ENCODE measurements at regions not wholly inside any gene's neighbourhood (a gene's known extent, or its start where the extent isn't known, plus 50 kb on each side); places are given as distances from the start of the nearest gene placed in this dataset.
A peak's percentile ranks its signal among the peaks of the same experiment; 100 is the strongest.

GRCh38 chr7:30212701-30213111 lies 71.7 kb upstream of the ZNRF2 start:
- Histone ChIP-seq H3K4me1 (peaks cover 29% of the 10 kb centered on the region), H3K4me2 (peak overlapping the region; percentile 46), H3K36me3 (no peaks in the 10 kb centered on the region), H3K27ac (no peak overlapping the region), H3K4me3 (no peak overlapping the region), H3K9me3 (no peaks in the 10 kb centered on the region), H3K27me3 (no peaks in the 10 kb centered on the region), H3K9ac (no peak overlapping the region), H4K20me1 (no peaks in the 10 kb centered on the region)
- no peak for TF ChIP-seq Cebpa-rat (IDR thresholded peaks at IDR 0.05)

- TF ChIP-seq Cebpa-rat (IDR thresholded peaks at IDR 0.05), result no peak
- Histone ChIP-seq H3K36me3 (no peaks in the 10 kb centered on the region), H3K9me3 (no peaks in the 10 kb centered on the region), H3K4me2 (no peak overlapping the region), H3K9ac (no peak overlapping the region), H3K4me1 (peaks cover 29% of the 10 kb centered on the region), H3K27ac (no peak overlapping the region), H3K4me3 (no peak overlapping the region), H3K27me3 (no peaks in the 10 kb centered on the region), H4K20me1 (no peaks in the 10 kb centered on the region)
Observed at GRCh38 chr7:30213637-30214036, 70.8 kb upstream of the ZNRF2 start.

- Histone ChIP-seq H3K4me3 (no peak overlapping the region), H3K36me3 (no peaks in the 10 kb centered on the region), H3K9me3 (peaks cover 4% of the 10 kb centered on the region; the same call in 1 of the 2 replicates), H3K4me2 (peak overlapping the region; percentile 25; the same call in 1 of the 2 replicates), H3K27me3 (no peaks in the 10 kb centered on the region), H3K4me1 (peaks cover 29% of the 10 kb centered on the region), H3K27ac (no peak overlapping the region), H4K20me1 (no peaks in the 10 kb centered on the region), H3K9ac (no peak overlapping the region)
- TF ChIP-seq Cebpa-rat (IDR thresholded peaks at IDR 0.05), result no peak
Observed at GRCh38 chr7:30214651-30215137, 69.7 kb upstream of the ZNRF2 start.

- H3K4me3 ChIP-seq, result no peak overlapping the region
- no peak for TF ChIP-seq Cebpa-rat (IDR thresholded peaks at IDR 0.05)
- no peak overlapping the region for H3K9ac ChIP-seq
Observed at GRCh38 chr7:30221764-30222163, 62.6 kb upstream of the ZNRF2 start.

GRCh38 chr7:30222515-30223215 lies 61.7 kb upstream of the ZNRF2 start:
- H3K36me3 ChIP-seq, result no peaks in the 10 kb centered on the region
- no peak overlapping the region for H3K4me2 ChIP-seq
- peaks cover 11% of the 10 kb centered on the region for H3K4me1 ChIP-seq
- TF ChIP-seq Cebpa-rat (IDR thresholded peaks at IDR 0.05), result no peak
- H3K27me3 ChIP-seq, result no peaks in the 10 kb centered on the region
- H3K9me3 ChIP-seq, result peaks cover 11% of the 10 kb centered on the region; the same call in 1 of the 2 replicates
- no peak overlapping the region for H3K4me3 ChIP-seq
- H3K9ac ChIP-seq, result no peak overlapping the region
- H3K27ac ChIP-seq, result no peak overlapping the region
- no peaks in the 10 kb centered on the region for H4K20me1 ChIP-seq

More at GRCh38 chr7:30221764-30222163, 62.6 kb upstream of the ZNRF2 start:
- Histone ChIP-seq H3K4me1 (peaks cover 11% of the 10 kb centered on the region), H4K20me1 (no peaks in the 10 kb centered on the region), H3K27me3 (no peaks in the 10 kb centered on the region), H3K27ac (no peak overlapping the region), H3K9me3 (peaks cover 11% of the 10 kb centered on the region; the same call in 1 of the 2 replicates), H3K4me2 (no peak overlapping the region), H3K36me3 (no peaks in the 10 kb centered on the region)

- no peak overlapping the region for H3K9ac ChIP-seq
Observed at GRCh38 chr7:30223896-30224295, 60.5 kb upstream of the ZNRF2 start.

GRCh38 chr7:30224511-30225062 lies 59.8 kb upstream of the ZNRF2 start:
- H3K9ac ChIP-seq, result no peak overlapping the region
- TF ChIP-seq Cebpa-rat (IDR thresholded peaks at IDR 0.05), result no peak
- H3K27ac ChIP-seq, result no peak overlapping the region
- H3K4me1 ChIP-seq, result peaks cover 11% of the 10 kb centered on the region
- H3K9me3 ChIP-seq, result 0 out of 2 replicates have a peak, but pooled peaks cover 8% of the 10 kb centered on the region
- no peak overlapping the region for H3K4me3 ChIP-seq
- no peaks in the 10 kb centered on the region for H3K27me3 ChIP-seq
- H3K36me3 ChIP-seq, result no peaks in the 10 kb centered on the region
- no peak overlapping the region for H3K4me2 ChIP-seq
- H4K20me1 ChIP-seq, result no peaks in the 10 kb centered on the region

More at GRCh38 chr7:30223896-30224295, 60.5 kb upstream of the ZNRF2 start:
- no peaks in the 10 kb centered on the region for H3K27me3 ChIP-seq
- H3K4me2 ChIP-seq, result no peak overlapping the region
- no peaks in the 10 kb centered on the region for H3K36me3 ChIP-seq
- H3K4me1 ChIP-seq, result peaks cover 11% of the 10 kb centered on the region
- H3K9me3 ChIP-seq, result peaks cover 11% of the 10 kb centered on the region; the same call in 1 of the 2 replicates
- no peak overlapping the region for H3K4me3 ChIP-seq
- no peaks in the 10 kb centered on the region for H4K20me1 ChIP-seq
- no peak overlapping the region for H3K27ac ChIP-seq
- no peak for TF ChIP-seq Cebpa-rat (IDR thresholded peaks at IDR 0.05)

- Histone ChIP-seq H3K36me3 (no peaks in the 10 kb centered on the region), H3K27me3 (no peaks in the 10 kb centered on the region), H3K4me2 (peak overlapping the region; percentile 34; the same call in 1 of the 2 replicates), H3K4me1 (peaks cover 16% of the 10 kb centered on the region), H3K9ac (no peak overlapping the region), H3K4me3 (no peak overlapping the region), H3K27ac (no peak overlapping the region), H4K20me1 (no peaks in the 10 kb centered on the region), H3K9me3 (0 out of 2 replicates have a peak, but pooled peaks cover 1% of the 10 kb centered on the region)
- no peak for TF ChIP-seq Cebpa-rat (IDR thresholded peaks at IDR 0.05)
Observed at GRCh38 chr7:30225863-30226613, 58.4 kb upstream of the ZNRF2 start.

GRCh38 chr7:30226614-30227268 lies 57.7 kb upstream of the ZNRF2 start:
- Histone ChIP-seq H3K9ac (no peak overlapping the region), H3K36me3 (no peaks in the 10 kb centered on the region), H3K4me3 (no peak overlapping the region), H3K27ac (no peak overlapping the region), H3K27me3 (no peaks in the 10 kb centered on the region), H3K4me2 (peak overlapping the region; percentile 34; the same call in 1 of the 2 replicates), H3K9me3 (no peaks in the 10 kb centered on the region), H4K20me1 (no peaks in the 10 kb centered on the region), H3K4me1 (peaks cover 23% of the 10 kb centered on the region)
- TF ChIP-seq Cebpa-rat (IDR thresholded peaks at IDR 0.05), result no peak

Measured in BLaER1 (cell line).